Loucy (cell line): ENCODE measurements at regions not wholly inside any gene's neighbourhood (a gene's known extent, or its start where the extent isn't known, plus 50 kb on each side); places are given as distances from the start of the nearest gene placed in this dataset.

Experiments used
- H2AFZ ChIP-seq: fragments of 200-600 bp; sonication (generic); 2 replicates; pipeline ENCODE4 v1.6.0; 2016; ENCODE audit warnings: antibody characterized with exemption, mild to moderate bottlenecking, low read length, moderate library complexity
- H3F3A ChIP-seq: fragments of 200-600 bp; 2 replicates; pipeline ENCODE4 v1.6.0; 2016; ENCODE audit warnings: antibody characterized with exemption, low read depth, mild to moderate bottlenecking
- H3K27me3 ChIP-seq: fragments of 200-600 bp; sonication (generic); 2 replicates; pipeline ENCODE4 v1.6.1; 2014; ENCODE audit warnings: low read length, mild to moderate bottlenecking; ENCODE audit not compliant: insufficient read depth, poor library complexity, severe bottlenecking
- H3K36me3 ChIP-seq: fragments of 200-600 bp; sonication (generic); 2 replicates; pipeline ENCODE4 v1.6.1; 2016; ENCODE audit warnings: low read length; ENCODE audit not compliant: insufficient read depth
- H3K4me1 ChIP-seq: fragments of 200-600 bp; sonication (generic); 2 replicates; pipeline ENCODE4 v1.5.1; 2014; ENCODE audit warnings: low read length, mild to moderate bottlenecking; ENCODE audit not compliant: insufficient read depth, poor library complexity, severe bottlenecking
- H3K4me2 ChIP-seq: fragments of 200-600 bp; sonication (generic); 2 replicates; pipeline ENCODE4 v1.6.0; 2014; ENCODE audit warnings: antibody characterized with exemption, low read length, low read depth, mild to moderate bottlenecking; ENCODE audit not compliant: poor library complexity, severe bottlenecking
- H3K4me3 ChIP-seq: fragments of 200-600 bp; sonication (generic); 2 replicates; pipeline ENCODE4 v1.5.1; 2014; ENCODE audit warnings: low read length, mild to moderate bottlenecking, mixed read lengths; ENCODE audit not compliant: poor library complexity, severe bottlenecking
- H3K79me2 ChIP-seq: fragments of 200-600 bp; sonication (generic); 2 replicates; pipeline ENCODE4 v1.6.1; 2014; ENCODE audit warnings: low read length; ENCODE audit not compliant: insufficient read depth
- H3K9ac ChIP-seq: fragments of 200-600 bp; sonication (generic); 2 replicates; pipeline ENCODE4 v1.6.0; 2014; ENCODE audit warnings: mild to moderate bottlenecking, low read depth, low read length, moderate library complexity; ENCODE audit not compliant: poor library complexity, severe bottlenecking
- H3K9me2 ChIP-seq: fragments of 200-600 bp; sonication (generic); replicated peaks from 2 replicates; pipeline ENCODE4 v1.6.1; 2016; ENCODE audit warnings: low read depth, low read length, mixed read lengths
- H3K9me3 ChIP-seq: fragments of 200-600 bp; sonication (generic); 2 replicates; pipeline ENCODE4 v1.6.1; 2014; ENCODE audit warnings: mild to moderate bottlenecking, antibody characterized with exemption, low read length, low read depth; ENCODE audit not compliant: insufficient read depth
- H4K20me1 ChIP-seq: fragments of 200-600 bp; sonication (generic); 2 replicates; pipeline ENCODE4 v1.6.0; 2014; ENCODE audit warnings: antibody characterized with exemption, low read length, mild to moderate bottlenecking; ENCODE audit not compliant: insufficient read depth, poor library complexity, severe bottlenecking
- CTCF ChIP-seq: fragments of 200-600 bp; sonication (generic); conservative IDR thresholded peaks from 2 replicates; pipeline ENCODE4 v1.5.1; 2014; ENCODE audit warnings: mild to moderate bottlenecking, antibody characterized with exemption, low read length
- EZH2phosphoT487 ChIP-seq: fragments of 200-600 bp; IDR thresholded peaks from 2 replicates; pipeline ENCODE4 v1.6.1; 2018; ENCODE audit warnings: antibody characterized with exemption, mild to moderate bottlenecking, moderate library complexity, borderline replicate concordance

GRCh38 chr1:18571275-18571674, 59.4 kb upstream of the PAX7 start:
- no peaks in the 10 kb centered on the region for H3K9me2 ChIP-seq
- no peaks in the 10 kb centered on the region for H3K79me2 ChIP-seq
- no peak overlapping the region for H3K9ac ChIP-seq
- H3K4me1 ChIP-seq, result no peaks in the 10 kb centered on the region
- H3K4me3 ChIP-seq, result no peak overlapping the region
- no peaks in the 10 kb centered on the region for H3K9me3 ChIP-seq
- no peaks in the 10 kb centered on the region for H3F3A ChIP-seq
- no peaks in the 10 kb centered on the region for H3K36me3 ChIP-seq
- H2AFZ ChIP-seq, result no peak overlapping the region
- no peak overlapping the region for H3K4me2 ChIP-seq
- no peak for TF ChIP-seq CTCF
- no peak for TF ChIP-seq EZH2phosphoT487
- H4K20me1 ChIP-seq, result no peaks in the 10 kb centered on the region
- no peaks in the 10 kb centered on the region for H3K27me3 ChIP-seq

GRCh38 chr1:18572022-18572880, 58.4 kb upstream of the PAX7 start:
- Histone ChIP-seq H3K9me2 (no peaks in the 10 kb centered on the region), H3K4me1 (no peaks in the 10 kb centered on the region), H3K36me3 (no peaks in the 10 kb centered on the region), H3K9ac (no peak overlapping the region), H3F3A (no peaks in the 10 kb centered on the region), H2AFZ (no peak overlapping the region), H3K79me2 (no peaks in the 10 kb centered on the region), H4K20me1 (no peaks in the 10 kb centered on the region), H3K4me3 (no peak overlapping the region), H3K27me3 (no peaks in the 10 kb centered on the region), H3K9me3 (no peaks in the 10 kb centered on the region), H3K4me2 (no peak overlapping the region)
- TF ChIP-seq CTCF, result no peak
- TF ChIP-seq EZH2phosphoT487, result no peak

GRCh38 chr1:18573170-18573569, 57.5 kb upstream of the PAX7 start:
- no peaks in the 10 kb centered on the region for H3K4me1 ChIP-seq
- H3K9me2 ChIP-seq, result no peaks in the 10 kb centered on the region
- H3K79me2 ChIP-seq, result no peaks in the 10 kb centered on the region
- H4K20me1 ChIP-seq, result no peaks in the 10 kb centered on the region
- no peak overlapping the region for H3K9ac ChIP-seq
- H3F3A ChIP-seq, result no peaks in the 10 kb centered on the region
- H3K4me3 ChIP-seq, result no peak overlapping the region
- no peak overlapping the region for H2AFZ ChIP-seq
- H3K4me2 ChIP-seq, result no peak overlapping the region
- H3K36me3 ChIP-seq, result no peaks in the 10 kb centered on the region
- TF ChIP-seq CTCF, result no peak
- no peak for TF ChIP-seq EZH2phosphoT487
- H3K9me3 ChIP-seq, result no peaks in the 10 kb centered on the region
- H3K27me3 ChIP-seq, result no peaks in the 10 kb centered on the region
